GM23338 (cell line): ENCODE measurements at regions not wholly inside any gene's neighbourhood (a gene's known extent, or its start where the extent isn't known, plus 50 kb on each side); places are given as distances from the start of the nearest gene placed in this dataset.

Experiments used
- ATAC-seq: fragments of 200-7000 bp; cut with Tn5 transposase; 3 replicates; pipeline ENCODE4 v1.9.1; 2020
- DNase-seq: peaks from one replicate; pipeline ENCODE4 v3.0.0-alpha.2; 2015; ENCODE audit warnings: low spot score
- H2AFZ ChIP-seq: fragments of 200-600 bp; sonication (generic); 2 replicates; pipeline ENCODE4 v1.8.0; 2016; ENCODE audit warnings: antibody characterized with exemption, mild to moderate bottlenecking, moderate library complexity
- H3F3A ChIP-seq: fragments of 200-600 bp; sonication (generic); replicated peaks from 2 replicates; pipeline ENCODE4 v1.8.0; 2017; ENCODE audit warnings: antibody characterized with exemption, mixed run types, low read depth
- H3K27ac ChIP-seq: fragments of 200-600 bp; sonication (generic); 2 replicates; pipeline ENCODE4 v1.6.1; 2016; ENCODE audit warnings: low read depth
- H3K27me3 ChIP-seq: fragments of 200-600 bp; sonication (generic); 2 replicates; pipeline ENCODE4 v1.8.0; 2016; ENCODE audit warnings: mild to moderate bottlenecking, mixed run types, moderate library complexity; ENCODE audit not compliant: insufficient read depth
- H3K36me3 ChIP-seq: fragments of 200-600 bp; sonication (generic); 2 replicates; pipeline ENCODE4 v1.8.0; 2016; ENCODE audit warnings: mild to moderate bottlenecking; ENCODE audit not compliant: insufficient read depth
- H3K4me1 ChIP-seq: fragments of 200-600 bp; sonication (generic); 2 replicates; pipeline ENCODE4 v1.8.0; 2016; ENCODE audit warnings: mild to moderate bottlenecking, moderate library complexity; ENCODE audit not compliant: insufficient read depth
- H3K4me2 ChIP-seq: fragments of 200-600 bp; sonication (generic); 2 replicates; pipeline ENCODE4 v1.7.1; 2017; ENCODE audit warnings: mixed run types
- H3K4me3 ChIP-seq: fragments of 200-600 bp; sonication (generic); 2 replicates; pipeline ENCODE4 v1.6.1; 2016; ENCODE audit warnings: mixed run types
- H3K79me2 ChIP-seq: fragments of 200-600 bp; sonication (generic); replicated peaks from 2 replicates; pipeline ENCODE4 v1.8.0; 2017; ENCODE audit warnings: mild to moderate bottlenecking; ENCODE audit not compliant: insufficient read depth
- H3K9me2 ChIP-seq: fragments of 200-600 bp; sonication (generic); 2 replicates; pipeline ENCODE4 v1.8.0; 2017; ENCODE audit not compliant: insufficient read depth
- H4K20me1 ChIP-seq: fragments of 200-600 bp; sonication (generic); replicated peaks from 2 replicates; pipeline ENCODE4 v1.8.0; 2017; ENCODE audit warnings: mild to moderate bottlenecking; ENCODE audit not compliant: insufficient read depth
- H3K27ac Mint-ChIP-seq: 2 replicates; pipeline ENCODE4 v1.8.0; 2020; ENCODE audit warnings: inconsistent platforms, mild to moderate bottlenecking, moderate library complexity, mixed read lengths
- H3K27me3 Mint-ChIP-seq: 3 replicates; pipeline ENCODE4 v1.8.0; 2022; ENCODE audit warnings: low read depth, mild to moderate bottlenecking, moderate library complexity, mixed read lengths, inconsistent platforms; ENCODE audit not compliant: insufficient read depth, poor library complexity
- H3K36me3 Mint-ChIP-seq: 3 replicates; pipeline ENCODE4 v1.8.0; 2021; ENCODE audit warnings: low read depth, mild to moderate bottlenecking, inconsistent platforms, moderate library complexity, mixed read lengths
- H3K4me1 Mint-ChIP-seq: 3 replicates; pipeline ENCODE4 v1.8.0; 2020; ENCODE audit warnings: mild to moderate bottlenecking, inconsistent platforms, mixed read lengths
- H3K4me3 Mint-ChIP-seq: 3 replicates; pipeline ENCODE4 v1.8.0; 2021; ENCODE audit warnings: moderate library complexity, mild to moderate bottlenecking, inconsistent platforms, mixed read lengths
- H3K9me3 Mint-ChIP-seq: 3 replicates; pipeline ENCODE4 v1.8.0; 2020; ENCODE audit warnings: moderate library complexity, mild to moderate bottlenecking, inconsistent platforms, mixed read lengths
- CREB1 ChIP-seq: fragments of 250-450 bp; sonication (Bioruptor Pico); IDR thresholded peaks from 2 replicates; pipeline ENCODE4 v1.5.0; 2020; ENCODE audit warnings: low read depth, mild to moderate bottlenecking, moderate library complexity
- CTCF ChIP-seq, 2 experiments: fragments of 200-600 bp in 1 of 2; sonication (generic) in 1 of 2; conservative IDR thresholded peaks; 2 replicates each; pipeline versions ENCODE4 v1.5.1 to v1.6.1; 2016 to 2017; ENCODE audit warnings: antibody characterized with exemption in 2 of 2, low read depth in 2 of 2, mild to moderate bottlenecking in 2 of 2, moderate library complexity in 1 of 2
- EZH2phosphoT487 ChIP-seq: fragments of 200-600 bp; sonication (generic); IDR thresholded peaks from one replicate; pipeline ENCODE4 v1.8.1; 2018; ENCODE audit warnings: antibody characterized with exemption; ENCODE audit not compliant: unreplicated experiment
- NANOG ChIP-seq: IDR thresholded peaks from 2 replicates; pipeline ENCODE4 v1.6.1; 2016; ENCODE audit warnings: antibody characterized with exemption, borderline replicate concordance
- POLR2AphosphoS5 ChIP-seq: IDR thresholded peaks from 2 replicates; pipeline ENCODE4 v1.6.1; 2016; ENCODE audit warnings: antibody characterized with exemption, low read depth
- REST ChIP-seq: IDR thresholded peaks from one replicate; pipeline ENCODE4 v1.6.1; 2018; ENCODE audit warnings: antibody characterized with exemption; ENCODE audit not compliant: unreplicated experiment
- STAT1 ChIP-seq: IDR thresholded peaks from one replicate; pipeline ENCODE4 v1.6.1; 2016; ENCODE audit warnings: antibody characterized with exemption; ENCODE audit not compliant: unreplicated experiment
- ZNF114 ChIP-seq: fragments of 250-450 bp; sonication (Bioruptor Pico); IDR thresholded peaks from 2 replicates; pipeline ENCODE4 v1.5.0; 2020; ENCODE audit warnings: mild to moderate bottlenecking, moderate library complexity
- ZNF331 ChIP-seq: fragments of 250-450 bp; sonication (Bioruptor Pico); IDR thresholded peaks from 2 replicates; pipeline ENCODE4 v1.5.0; 2020; ENCODE audit warnings: low read depth, mild to moderate bottlenecking, moderate library complexity
- TF ChIP-seq, protein P1 (sequence below): IDR thresholded peaks from 2 replicates; pipeline ENCODE4 v1.6.1; 2016; ENCODE audit warnings: antibody characterized with exemption

- TF ChIP-seq CREB1 (CRISPR knock-in tag) (no peak), NANOG (no peak), CTCF (conservative IDR thresholded peaks at IDR 0.05; ENCODE audit: low read depth in 2 of 2) (0 out of 4 replicates have a peak, but pooled peaks of 1 of the 2 experiments have one; percentile 6), ZNF114 (no peak), REST (no peak), EZH2phosphoT487 (no peak), ZNF331 (CRISPR knock-in tag) (no peak), STAT1 (no peak)
- DNase-seq (no peak), ATAC-seq (no peak)
- peak overlapping the region; percentile 57; the same call in 1 of the 2 replicates for H2AFZ ChIP-seq
- Mint-ChIP-seq H3K27ac (no peak overlapping the region; the same call in 1 of the 2 replicates), H3K9me3 (no peaks in the 10 kb centered on the region; the same call in 2 of the 3 replicates), H3K4me3 (no peak overlapping the region), H3K27me3 (no peaks in the 10 kb centered on the region), H3K4me1 (peaks cover 4% of the 10 kb centered on the region; the same call in 1 of the 3 replicates), H3K36me3 (no peaks in the 10 kb centered on the region)
- H3K9me2 ChIP-seq, result peaks cover 7% of the 10 kb centered on the region
- no peak overlapping the region for H3K27ac ChIP-seq
- no peak overlapping the region for H3K4me3 ChIP-seq
- no peaks in the 10 kb centered on the region for H3K79me2 ChIP-seq
- no peak overlapping the region for H3K4me2 ChIP-seq
- no peaks in the 10 kb centered on the region for H3K4me1 ChIP-seq
- no peaks in the 10 kb centered on the region for H3K27me3 ChIP-seq
- no peaks in the 10 kb centered on the region for H4K20me1 ChIP-seq
- no peaks in the 10 kb centered on the region for H3K36me3 ChIP-seq
- no peaks in the 10 kb centered on the region for H3F3A ChIP-seq
Measured at GRCh38 chr11:105447936-105448702, 161.8 kb upstream of the GRIA4 start.

DNA sequence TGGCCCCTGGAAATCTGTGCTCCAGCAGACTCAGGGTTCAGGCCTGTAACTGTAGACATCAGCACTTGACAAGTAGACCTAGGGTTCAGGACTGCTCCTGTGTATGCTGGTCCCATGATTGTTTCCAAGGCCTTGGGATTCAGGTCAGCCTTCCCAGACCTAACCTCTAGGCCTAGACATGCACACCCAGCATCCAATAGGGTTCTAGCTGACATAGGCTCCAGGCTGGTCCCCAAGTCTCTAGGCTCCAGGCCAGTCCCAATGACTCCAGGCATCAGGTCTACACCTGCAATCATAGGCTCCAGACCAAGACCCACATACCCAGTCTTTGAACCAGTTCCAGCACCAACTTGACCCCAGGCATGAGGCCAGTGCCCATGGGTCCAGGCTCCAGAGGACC, 166.2 kb upstream of the GRIA4 start:
- ATAC-seq, result no peak
- Mint-ChIP-seq H3K4me1 (peaks cover 4% of the 10 kb centered on the region; the same call in 1 of the 3 replicates), H3K27ac (no peak overlapping the region), H3K4me3 (no peak overlapping the region), H3K27me3 (no peaks in the 10 kb centered on the region), H3K9me3 (no peaks in the 10 kb centered on the region; the same call in 2 of the 3 replicates), H3K36me3 (no peaks in the 10 kb centered on the region)
- DNase-seq, result no peak
- Histone ChIP-seq H3K36me3 (no peaks in the 10 kb centered on the region), H4K20me1 (no peaks in the 10 kb centered on the region), H2AFZ (no peak overlapping the region), H3F3A (no peaks in the 10 kb centered on the region), H3K27me3 (no peaks in the 10 kb centered on the region), H3K27ac (no peak overlapping the region), H3K4me1 (no peaks in the 10 kb centered on the region), H3K79me2 (no peaks in the 10 kb centered on the region), H3K9me2 (peaks cover 7% of the 10 kb centered on the region), H3K4me3 (no peak overlapping the region), H3K4me2 (no peak overlapping the region)
- TF ChIP-seq ZNF114 (no peak), CTCF (conservative IDR thresholded peaks at IDR 0.05; ENCODE audit: low read depth in 2 of 2) (no peak), REST (no peak), ZNF331 (CRISPR knock-in tag) (no peak), CREB1 (CRISPR knock-in tag) (no peak), STAT1 (no peak), POLR2AphosphoS5 (no peak)
- TF ChIP-seq, protein P1, sequence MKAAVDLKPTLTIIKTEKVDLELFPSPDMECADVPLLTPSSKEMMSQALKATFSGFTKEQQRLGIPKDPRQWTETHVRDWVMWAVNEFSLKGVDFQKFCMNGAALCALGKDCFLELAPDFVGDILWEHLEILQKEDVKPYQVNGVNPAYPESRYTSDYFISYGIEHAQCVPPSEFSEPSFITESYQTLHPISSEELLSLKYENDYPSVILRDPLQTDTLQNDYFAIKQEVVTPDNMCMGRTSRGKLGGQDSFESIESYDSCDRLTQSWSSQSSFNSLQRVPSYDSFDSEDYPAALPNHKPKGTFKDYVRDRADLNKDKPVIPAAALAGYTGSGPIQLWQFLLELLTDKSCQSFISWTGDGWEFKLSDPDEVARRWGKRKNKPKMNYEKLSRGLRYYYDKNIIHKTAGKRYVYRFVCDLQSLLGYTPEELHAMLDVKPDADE, result no peak
